ENCODE measurements at regions not wholly inside any gene's neighbourhood (a gene's known extent, or its start where the extent isn't known, plus 50 kb on each side); places are given as distances from the start of the nearest gene placed in this dataset.

GRCh38 chr2:44884231-44884630 lies 57.3 kb upstream of the SIX3 start:
- TF ChIP-seq CTCF (IDR thresholded peaks at IDR 0.05), result no peak
- ATAC-seq, result no peak
- intact Hi-C loops (cut with DNase I, micrococcal nuclease), result no loop called here

GRCh38 chr2:44884677-44885076 lies 56.8 kb upstream of the SIX3 start:
- no peak overlapping the region for H3K4me3 ChIP-seq
- no peaks in the 10 kb centered on the region for H3K4me1 ChIP-seq (ENCODE audit: low read depth)
- no peaks in the 10 kb centered on the region for H3K9me3 ChIP-seq
- intact Hi-C loops (cut with DNase I, micrococcal nuclease), result no loop called here
- DNase-seq, result no peak
- no peaks in the 10 kb centered on the region for H3K36me3 ChIP-seq (ENCODE audit: low read depth)
- no peak for ATAC-seq
- no peak for TF ChIP-seq CTCF (IDR thresholded peaks at IDR 0.05)

More at GRCh38 chr2:44884231-44884630, 57.3 kb upstream of the SIX3 start:
- H3K4me3 ChIP-seq, result no peak overlapping the region
- H3K4me1 ChIP-seq (ENCODE audit: low read depth), result no peaks in the 10 kb centered on the region
- H3K36me3 ChIP-seq (ENCODE audit: low read depth), result no peaks in the 10 kb centered on the region
- H3K9me3 ChIP-seq, result no peaks in the 10 kb centered on the region
- DNase-seq, result no peak

- TF ChIP-seq CTCF (IDR thresholded peaks at IDR 0.05), result no peak
- no peak overlapping the region for H3K4me3 ChIP-seq
- no peaks in the 10 kb centered on the region for H3K36me3 ChIP-seq (ENCODE audit: low read depth)
- no peaks in the 10 kb centered on the region for H3K4me1 ChIP-seq (ENCODE audit: low read depth)
- intact Hi-C loops (cut with DNase I, micrococcal nuclease), result no loop called here
- ATAC-seq, result no peak
- DNase-seq, result no peak
- peaks cover 2% of the 10 kb centered on the region for H3K9me3 ChIP-seq
These were observed 55.1 kb upstream of the SIX3 start for GRCh38 chr2:44886414-44886813.

- Histone ChIP-seq H3K9me3 (peaks cover 9% of the 10 kb centered on the region), H3K4me1 (ENCODE audit: low read depth) (no peaks in the 10 kb centered on the region), H3K4me3 (no peak overlapping the region), H3K36me3 (ENCODE audit: low read depth) (no peaks in the 10 kb centered on the region)
- DNase-seq, result peak in 1 of 3 donors; percentile 45
- no peak for TF ChIP-seq CTCF (IDR thresholded peaks at IDR 0.05)
- ATAC-seq, result peak; percentile 66
- intact Hi-C loops (cut with DNase I, micrococcal nuclease), result no loop called here
These were observed 52.4 kb upstream of the SIX3 start for GRCh38 chr2:44889096-44889495.
